ENCODE measurements at regions not wholly inside any gene's neighbourhood (a gene's known extent, or its start where the extent isn't known, plus 50 kb on each side); places are given as distances from the start of the nearest gene placed in this dataset.
A peak's percentile ranks its signal among the peaks of the same experiment; 100 is the strongest.
"Not testable (repeated sequence)": the region's sequence is repeated elsewhere in the genome, so short reads cannot be mapped to it uniquely, and the experiment has no call there.

DNA sequence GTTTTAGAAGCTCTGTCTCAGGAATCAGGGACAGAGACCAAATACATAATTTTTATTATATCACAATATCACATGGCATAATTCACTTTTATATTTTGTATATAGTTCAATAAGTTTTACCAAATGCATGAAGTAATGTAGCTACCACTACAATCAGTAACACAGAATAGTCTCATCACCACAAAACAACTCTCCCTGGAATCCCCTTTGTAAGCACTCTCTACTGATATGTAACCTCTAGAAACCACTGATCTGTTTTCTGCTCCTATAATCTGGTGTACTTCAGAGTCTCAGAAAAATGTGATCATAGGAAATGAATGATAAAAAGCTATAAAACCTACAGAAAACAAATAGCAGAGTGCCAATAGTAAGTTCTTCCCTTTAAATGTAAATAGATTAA is 1465.9 kb downstream of the SPATA31A7 start:
- DNase-seq; H3K4me3 ChIP-seq; H3K36me3 ChIP-seq; intact Hi-C loops (cut with DNase I); H3K9me3 ChIP-seq; H3K4me1 ChIP-seq; ATAC-seq; H3K27me3 ChIP-seq; H3K27ac ChIP-seq: not testable (repeated sequence)

DNA sequence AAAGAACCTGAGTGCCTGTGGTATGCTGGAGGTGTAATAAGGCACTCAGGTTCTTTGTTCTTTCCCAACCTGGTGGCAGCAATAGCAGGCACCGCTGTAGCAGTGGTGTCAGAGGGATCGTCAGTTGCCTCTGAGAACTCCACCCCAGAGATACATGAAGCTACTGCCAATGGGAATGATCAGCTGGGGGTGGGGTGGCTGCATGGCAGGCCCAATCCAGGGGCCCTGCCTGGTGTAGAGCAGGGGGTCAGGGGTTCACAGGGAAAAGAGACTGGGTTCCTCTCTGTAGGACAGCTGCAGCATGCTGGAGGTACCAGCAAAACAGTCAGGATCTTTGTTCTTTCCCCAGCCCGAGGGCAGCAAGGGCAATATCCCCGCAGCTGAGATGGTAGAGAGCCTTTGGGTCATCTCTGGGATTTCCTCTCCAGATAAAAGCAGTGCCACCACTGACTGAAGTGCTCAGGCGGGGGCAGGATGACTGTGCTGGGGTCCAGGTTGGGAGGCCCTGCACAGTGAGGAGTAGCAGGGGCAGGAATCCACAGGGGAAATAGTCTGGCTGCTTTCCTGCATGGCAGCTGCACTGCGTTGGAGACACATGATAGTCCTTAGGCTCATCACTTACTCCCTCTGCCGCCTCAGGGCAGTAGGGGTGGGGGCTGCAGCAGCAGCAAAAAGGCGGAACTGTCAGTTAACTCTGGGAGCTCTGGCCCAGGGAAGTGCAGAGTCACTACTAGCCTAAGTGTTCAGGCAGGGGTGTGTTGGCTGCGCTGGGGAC is 1473.1 kb downstream of the SPATA31A7 start:
- H3K27ac ChIP-seq; H3K36me3 ChIP-seq; ATAC-seq; H3K4me3 ChIP-seq; intact Hi-C loops (cut with DNase I); H3K27me3 ChIP-seq; H3K4me1 ChIP-seq; H3K9me3 ChIP-seq; DNase-seq: not testable (repeated sequence)

DNA sequence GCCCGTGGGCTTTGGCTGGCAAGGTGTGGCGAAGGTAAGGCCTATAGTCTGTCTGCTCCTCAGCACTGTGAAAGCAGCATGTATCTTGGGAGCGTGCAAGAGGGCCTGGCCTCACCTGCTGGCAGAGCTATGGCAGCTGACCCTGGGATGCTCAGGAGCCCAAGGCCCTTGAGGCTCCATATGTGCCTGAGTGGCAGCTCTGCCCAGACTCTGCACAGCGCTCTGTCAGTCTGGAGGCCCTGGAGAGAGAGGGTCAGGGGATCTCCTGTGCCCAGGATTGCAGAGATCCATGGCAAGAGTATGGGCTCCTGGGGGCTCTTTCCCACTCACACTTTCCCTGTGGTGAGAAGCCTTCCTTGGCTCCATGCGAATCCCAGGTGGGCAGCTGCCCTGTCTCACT is 1473.7 kb downstream of the SPATA31A7 start:
- H3K36me3 ChIP-seq; H3K4me3 ChIP-seq; H3K9me3 ChIP-seq; H3K4me1 ChIP-seq; H3K27me3 ChIP-seq; ATAC-seq; H3K27ac ChIP-seq; DNase-seq; intact Hi-C loops (cut with DNase I): not testable (repeated sequence)

DNA sequence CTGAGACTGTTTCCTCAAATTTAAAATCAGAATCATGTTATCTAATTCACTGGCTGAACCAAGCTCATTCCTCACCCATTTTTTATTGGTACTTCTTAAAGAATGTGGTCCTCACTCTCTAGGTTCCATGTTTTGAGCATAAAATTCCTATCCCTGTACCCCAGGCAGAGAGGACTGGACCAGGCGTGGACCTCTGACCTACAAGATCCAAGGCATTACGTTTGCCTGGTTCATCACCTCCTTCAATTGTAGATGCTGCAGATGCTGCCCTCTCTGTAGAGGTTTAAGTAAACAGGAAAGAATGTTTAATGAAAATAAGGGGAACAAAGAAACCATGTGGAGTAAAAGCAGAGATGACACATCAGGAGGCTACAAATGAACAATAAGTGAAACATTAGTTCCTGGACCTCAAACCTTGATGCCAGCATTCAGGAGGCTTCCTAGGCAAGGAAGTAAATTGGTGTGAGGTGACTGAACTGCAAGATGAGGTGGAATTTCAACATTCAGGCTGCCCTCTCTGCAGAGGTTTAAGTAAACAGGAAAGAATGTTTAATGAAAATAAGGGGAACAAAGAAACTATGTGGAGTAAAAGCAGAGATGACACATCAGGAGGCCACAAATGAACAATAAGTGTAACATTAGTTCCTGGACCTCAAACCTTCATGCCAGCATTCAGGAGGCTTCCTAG is 1477.4 kb downstream of the SPATA31A7 start:
- H3K27me3 ChIP-seq; H3K27ac ChIP-seq; H3K36me3 ChIP-seq; H3K9me3 ChIP-seq; ATAC-seq; H3K4me1 ChIP-seq; intact Hi-C loops (cut with DNase I); H3K4me3 ChIP-seq; DNase-seq: not testable (repeated sequence)

DNA sequence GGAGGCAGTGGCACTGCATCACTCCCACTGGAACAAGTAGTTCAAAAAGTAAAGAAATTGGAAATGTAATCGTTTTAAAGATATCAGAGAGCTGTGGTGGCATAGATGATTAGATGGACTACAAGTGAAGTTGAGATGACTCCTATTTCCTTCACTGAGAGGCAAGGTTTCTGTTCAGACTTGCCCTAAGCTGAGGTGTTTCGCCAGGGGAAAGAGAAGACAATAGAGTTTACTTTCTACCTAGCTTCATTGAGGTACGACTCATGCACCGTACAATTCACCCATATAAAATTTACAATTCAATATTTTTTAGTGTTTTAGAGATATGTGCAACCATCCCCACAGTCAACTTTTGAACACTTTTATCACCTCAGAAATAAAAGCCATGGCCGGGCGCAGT is 1487.2 kb downstream of the SPATA31A7 start:
- ATAC-seq = not testable (repeated sequence)

DNA sequence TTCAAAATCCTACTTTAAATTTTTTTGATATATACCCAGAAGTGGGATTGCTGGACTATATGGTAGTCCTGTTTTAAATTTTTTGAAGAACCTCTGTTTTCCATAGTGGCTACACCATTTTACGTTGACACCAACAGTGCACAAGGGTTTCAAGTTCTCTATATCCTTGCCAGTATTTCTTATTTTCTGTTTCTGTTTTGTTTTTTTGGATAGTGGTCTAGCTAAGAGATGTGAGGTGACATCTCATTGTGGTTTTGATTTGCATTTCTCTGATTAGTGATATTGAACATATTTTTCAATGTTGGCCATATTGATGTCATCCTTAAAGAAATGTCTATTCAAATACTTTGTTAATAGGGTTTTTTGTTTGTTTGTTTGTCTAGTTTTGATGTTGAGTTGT is 1488.5 kb downstream of the SPATA31A7 start:
- H3K4me1 ChIP-seq; H3K27ac ChIP-seq; ATAC-seq; H3K9me3 ChIP-seq; H3K36me3 ChIP-seq; H3K27me3 ChIP-seq; DNase-seq; H3K4me3 ChIP-seq; intact Hi-C loops (cut with DNase I): not testable (repeated sequence)

More for the DNA sequence above, 1487.2 kb downstream of the SPATA31A7 start:
- DNase-seq; H3K27ac ChIP-seq; H3K27me3 ChIP-seq; H3K4me3 ChIP-seq; intact Hi-C loops (cut with DNase I); H3K4me1 ChIP-seq; H3K9me3 ChIP-seq; H3K36me3 ChIP-seq: not testable (repeated sequence)

DNA sequence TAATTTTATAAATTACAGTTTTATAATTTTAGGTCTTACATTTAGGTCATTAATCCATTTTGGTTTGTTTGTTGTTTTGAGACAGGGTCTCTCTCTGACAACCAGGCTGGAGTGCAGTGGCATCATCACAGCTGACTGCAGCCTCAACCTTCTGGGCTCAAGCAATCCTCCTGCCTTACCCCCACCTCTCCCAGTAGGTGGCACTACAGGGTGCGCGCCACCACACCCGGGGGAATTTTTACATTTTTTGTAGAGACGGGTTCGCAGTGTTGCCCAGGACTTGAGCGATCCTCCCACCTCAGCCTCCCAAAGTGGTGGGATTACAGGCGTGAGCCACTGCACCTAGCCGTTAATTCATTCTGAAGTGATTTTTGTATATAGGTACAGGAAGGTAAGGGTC is 1489.2 kb downstream of the SPATA31A7 start:
- DNase-seq; H3K9me3 ChIP-seq; H3K27me3 ChIP-seq; H3K36me3 ChIP-seq; H3K4me1 ChIP-seq; H3K4me3 ChIP-seq; intact Hi-C loops (cut with DNase I); H3K27ac ChIP-seq: not testable (repeated sequence)
- ATAC-seq = peak; percentile 49

DNA sequence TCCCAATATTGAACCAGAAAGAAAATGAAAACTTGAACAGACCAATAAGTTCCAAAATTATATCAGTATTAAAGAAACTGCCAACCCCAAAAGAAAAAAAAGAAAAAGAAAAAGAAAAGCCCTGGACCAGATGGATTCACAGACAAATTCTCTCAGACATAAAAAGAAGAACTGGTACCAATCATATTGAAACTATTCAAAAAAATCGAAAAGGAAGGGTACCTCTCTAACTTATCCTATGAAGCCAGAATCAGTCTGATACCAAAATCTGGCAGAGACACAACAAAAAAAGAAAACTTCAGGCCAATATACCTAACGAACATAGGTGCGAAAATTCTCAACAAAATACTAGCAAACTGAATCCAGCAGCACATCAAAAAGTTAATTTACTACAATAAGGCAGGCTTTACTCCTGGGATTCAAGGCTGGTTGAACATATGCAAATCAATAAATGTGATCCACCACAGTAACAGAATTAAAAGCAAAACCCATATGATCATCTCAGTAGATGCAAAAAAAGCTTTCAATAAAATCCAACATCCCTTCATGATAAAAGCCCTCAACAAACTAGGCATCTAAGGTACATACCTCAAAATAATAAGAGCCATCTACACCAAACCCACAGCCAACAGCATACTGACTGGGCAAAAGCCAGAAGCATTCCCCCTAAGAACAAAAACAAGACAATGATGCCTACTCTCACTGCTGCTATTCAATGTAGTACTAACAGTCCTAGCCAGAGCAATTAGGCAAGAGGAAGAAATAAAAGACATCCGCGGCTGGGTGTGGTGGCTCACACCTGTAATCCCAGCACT is 1495.2 kb downstream of the SPATA31A7 start:
- DNase-seq; H3K27me3 ChIP-seq; H3K4me3 ChIP-seq; H3K36me3 ChIP-seq; H3K27ac ChIP-seq; intact Hi-C loops (cut with DNase I); H3K9me3 ChIP-seq; H3K4me1 ChIP-seq; ATAC-seq: not testable (repeated sequence)

DNA sequence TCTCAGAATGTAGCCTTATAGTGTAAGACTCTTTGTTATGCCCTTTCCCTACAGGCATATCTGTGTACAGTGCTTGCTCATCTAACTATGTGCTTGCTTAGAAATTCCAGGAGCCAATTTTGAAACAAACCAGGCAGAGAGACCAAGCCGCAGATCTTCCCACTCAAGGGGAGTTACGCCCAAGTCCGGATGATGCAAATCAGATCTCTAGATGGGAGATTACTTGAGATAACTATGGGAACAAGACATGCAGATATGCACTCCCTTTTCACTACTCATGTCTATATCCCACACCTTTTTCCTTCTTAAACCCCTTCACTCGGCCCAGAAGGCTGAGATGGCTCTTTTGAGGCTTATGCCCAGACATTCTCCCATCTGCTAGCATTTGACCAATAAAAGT is 1496.5 kb downstream of the SPATA31A7 start:
- H3K36me3 ChIP-seq; H3K4me3 ChIP-seq; DNase-seq; H3K27ac ChIP-seq; H3K27me3 ChIP-seq; ATAC-seq; H3K9me3 ChIP-seq; intact Hi-C loops (cut with DNase I); H3K4me1 ChIP-seq: not testable (repeated sequence)

DNA sequence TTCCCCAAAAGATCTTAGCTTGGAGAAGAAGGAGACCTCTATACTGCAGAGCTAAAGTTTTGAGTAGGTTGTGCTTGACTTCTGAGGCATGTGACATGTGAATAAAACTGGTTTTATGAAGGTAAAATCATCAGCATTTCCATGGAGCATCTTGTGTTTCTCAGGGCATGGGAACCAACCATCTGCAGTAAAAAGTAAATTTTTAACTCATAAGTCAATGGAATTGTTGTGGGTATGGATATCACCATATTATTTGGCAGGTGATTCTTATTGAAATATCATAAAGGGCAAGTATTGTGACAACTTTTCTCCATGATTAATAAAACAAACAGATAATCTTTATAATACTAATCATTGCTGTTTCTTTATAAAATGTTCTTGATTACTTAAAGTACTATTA is 1503.2 kb downstream of the SPATA31A7 start:
- ATAC-seq; H3K4me1 ChIP-seq; intact Hi-C loops (cut with DNase I); H3K27me3 ChIP-seq; H3K36me3 ChIP-seq; H3K4me3 ChIP-seq; DNase-seq; H3K27ac ChIP-seq; H3K9me3 ChIP-seq: not testable (repeated sequence)

DNA sequence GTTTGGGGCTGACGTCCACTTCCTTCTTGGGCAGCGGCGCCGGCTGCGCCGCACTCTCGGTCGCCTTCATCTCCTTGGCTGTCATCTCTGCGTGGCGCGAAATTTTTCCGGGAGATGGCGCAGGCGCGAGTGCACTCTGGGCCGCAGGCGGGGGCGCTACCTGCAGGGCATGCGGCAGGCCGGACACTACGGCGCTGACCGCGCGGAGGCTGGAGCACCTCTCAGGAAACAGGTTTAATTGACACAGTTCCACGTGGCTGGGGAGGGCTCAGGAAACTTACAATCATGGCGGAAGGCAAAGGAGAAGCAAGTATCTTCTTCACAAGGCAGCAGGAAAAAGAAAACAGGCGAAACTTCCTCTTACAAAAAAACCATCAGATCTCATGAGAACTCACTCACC is 1521.5 kb downstream of the SPATA31A7 start:
- H3K36me3 ChIP-seq; H3K27ac ChIP-seq; ATAC-seq; H3K4me1 ChIP-seq; intact Hi-C loops (cut with DNase I); H3K4me3 ChIP-seq; H3K27me3 ChIP-seq; H3K9me3 ChIP-seq: not testable (repeated sequence)
- DNase-seq = peak in 1 of 4 donors; percentile 6

DNA sequence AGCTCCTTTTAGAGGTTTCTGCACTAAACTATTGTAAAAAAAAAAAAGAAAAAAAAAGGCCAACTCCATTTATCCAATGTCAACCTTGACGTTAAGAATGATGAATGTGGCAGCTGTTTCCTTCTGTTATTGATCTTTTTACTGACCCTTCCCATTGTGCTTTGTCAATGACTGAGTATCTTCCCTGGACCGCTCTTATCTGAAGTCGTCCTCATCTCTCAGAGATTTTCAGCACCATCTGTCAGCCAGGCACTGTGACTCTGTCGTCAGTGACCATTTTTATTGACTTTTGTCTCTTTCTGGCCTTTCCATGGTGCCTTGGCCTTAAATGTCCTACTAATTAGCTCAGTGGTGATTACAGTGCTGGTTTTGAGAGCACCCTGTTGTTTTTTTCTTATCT is 1535.7 kb downstream of the SPATA31A7 start:
- ATAC-seq; H3K4me3 ChIP-seq; intact Hi-C loops (cut with DNase I); H3K27ac ChIP-seq; H3K9me3 ChIP-seq; H3K27me3 ChIP-seq; H3K36me3 ChIP-seq; DNase-seq; H3K4me1 ChIP-seq: not testable (repeated sequence)
